Astrocyte of the spinal cord (primary cell): ENCODE measurements at regions not wholly inside any gene's neighbourhood (a gene's known extent, or its start where the extent isn't known, plus 50 kb on each side); places are given as distances from the start of the nearest gene placed in this dataset.

Source experiments
- DNase-seq: peaks from one replicate; pipeline ENCODE4 v3.0.0; 2011; ENCODE audit warnings: low read depth, low spot score
- H3K4me3 ChIP-seq: 2 replicates; pipeline ENCODE4 v1.5.1; 2011; ENCODE audit warnings: low read depth, mild to moderate bottlenecking, low read length, moderate library complexity
- CTCF ChIP-seq: IDR thresholded peaks from 2 replicates; pipeline ENCODE4 v1.5.1; 2012; ENCODE audit warnings: low read depth, mild to moderate bottlenecking, low read length, inconsistent platforms
- in situ Hi-C: cut with HindIII; loops from 2 replicates; pipeline ENCODE4 v1.10.0; 2017; ENCODE audit warnings: low sequenced_read_pairs

- H3K4me3 ChIP-seq, result no peak overlapping the region
- TF ChIP-seq CTCF, result no peak
- no peak for DNase-seq
- in situ Hi-C loops, result no loop called here
Observed at GRCh38 chr2:237193436-237193835, 107.7 kb downstream of the COPS8 start.

- no peak for DNase-seq
- no peak overlapping the region for H3K4me3 ChIP-seq
- in situ Hi-C loops, result no loop called here
- TF ChIP-seq CTCF, result no peak
Observed at GRCh38 chr2:237194081-237194480, 108.4 kb downstream of the COPS8 start.

GRCh38 chr2:237194906-237195305, 109.2 kb downstream of the COPS8 start:
- no peak for TF ChIP-seq CTCF
- no peak for DNase-seq
- in situ Hi-C loops, result no loop called here
- H3K4me3 ChIP-seq, result no peak overlapping the region

DNA sequence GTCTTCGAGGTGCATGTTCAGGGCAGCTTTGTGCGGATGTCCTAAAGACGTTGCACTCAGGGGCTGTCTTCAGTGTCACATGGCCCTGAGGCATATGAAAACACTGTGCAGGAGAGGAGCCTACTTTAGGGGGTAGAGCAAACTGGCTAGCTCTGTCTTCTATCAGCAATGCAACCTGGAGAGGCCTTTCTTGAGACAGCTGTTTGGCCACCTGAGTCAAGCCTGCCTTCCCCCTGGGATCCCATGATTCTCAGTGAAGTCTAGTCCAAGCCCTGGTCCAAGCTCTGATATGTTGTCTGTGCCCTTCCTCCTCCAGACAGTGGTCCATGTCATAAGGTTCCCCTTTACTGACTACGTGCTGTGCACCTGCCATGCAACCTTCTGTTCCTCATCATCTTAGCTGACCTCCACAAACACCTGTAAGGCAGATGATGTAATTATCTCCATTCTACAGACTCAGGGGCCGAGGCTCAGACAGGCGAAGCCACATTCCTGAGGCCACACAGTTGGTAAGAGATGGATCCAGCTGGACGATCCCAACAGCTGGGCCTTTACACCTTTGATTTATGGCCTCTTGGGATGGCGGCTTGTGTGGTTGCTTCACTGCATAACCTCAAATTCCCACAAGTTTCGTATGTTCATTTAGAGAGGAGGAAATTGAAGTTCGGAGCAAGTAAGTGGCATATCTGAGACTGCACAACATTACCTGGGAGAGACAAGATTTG, 109.9 kb downstream of the COPS8 start:
- no peak for DNase-seq
- in situ Hi-C loops, result no loop called here

DNA sequence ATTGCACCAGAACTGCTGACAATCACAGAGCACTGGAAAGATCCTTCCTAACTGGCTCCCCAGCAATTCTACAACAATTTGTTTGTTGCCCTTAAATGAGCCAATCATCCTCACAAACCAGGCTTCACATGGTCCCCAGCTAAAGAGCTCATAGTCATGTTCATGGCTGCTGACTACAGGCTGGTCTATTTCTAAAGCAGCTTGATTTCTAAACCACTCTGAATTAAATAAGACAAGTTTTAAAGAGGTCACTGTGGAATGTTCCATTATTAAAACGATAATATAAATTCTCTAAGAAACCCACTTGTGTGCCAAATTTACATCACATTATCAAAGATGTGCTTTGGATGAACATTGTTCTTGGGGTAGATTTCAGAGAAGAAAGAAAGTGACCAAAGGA, 110.7 kb downstream of the COPS8 start:
- no peak for TF ChIP-seq CTCF
- no peak for DNase-seq
- no peak overlapping the region for H3K4me3 ChIP-seq
- in situ Hi-C loops, result no loop called here

More for the DNA sequence above, 109.9 kb downstream of the COPS8 start:
- TF ChIP-seq CTCF, result no peak
- H3K4me3 ChIP-seq, result no peak overlapping the region

DNA sequence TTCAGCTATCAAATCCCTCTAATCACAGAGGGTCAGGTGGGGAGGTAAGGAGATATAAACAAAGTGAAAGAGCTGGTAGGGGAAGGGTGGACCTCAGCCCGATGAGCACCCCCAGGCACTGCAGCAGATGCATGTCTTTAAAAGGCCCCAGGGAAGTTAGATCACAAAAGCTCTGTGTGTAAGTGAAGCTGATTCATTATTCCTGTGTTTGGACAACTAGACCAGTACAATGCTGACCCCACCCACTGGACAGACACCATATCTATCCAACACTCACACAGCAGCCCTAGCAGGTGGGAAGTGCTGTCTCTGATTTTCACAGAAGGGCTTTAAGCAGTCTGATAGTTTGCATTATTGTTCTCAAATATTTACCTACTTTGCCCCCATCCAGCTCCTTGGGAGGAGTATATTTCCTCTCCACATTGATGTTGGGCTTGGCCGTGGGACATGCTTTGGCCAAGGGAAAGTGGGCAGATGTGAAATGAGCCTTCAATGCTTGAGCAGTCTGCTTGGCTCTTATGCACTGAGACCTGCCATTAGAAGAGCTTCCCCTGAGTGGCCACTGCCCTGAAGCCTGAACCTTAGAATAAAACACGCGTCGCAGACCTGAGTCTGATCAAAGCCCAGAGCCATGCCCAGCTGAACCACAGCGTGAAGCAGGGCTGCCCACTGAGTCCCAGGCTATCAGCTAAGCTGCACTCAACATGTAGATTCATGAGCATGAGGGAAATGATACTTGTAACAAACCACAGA, 111.4 kb downstream of the COPS8 start:
- H3K4me3 ChIP-seq, result no peak overlapping the region
- in situ Hi-C loops, result no loop called here
- no peak for TF ChIP-seq CTCF
- DNase-seq, result peak; percentile 80
